ENCODE measurements at regions not wholly inside any gene's neighbourhood (a gene's known extent, or its start where the extent isn't known, plus 50 kb on each side); places are given as distances from the start of the nearest gene placed in this dataset.
"Not testable (repeated sequence)": the region's sequence is repeated elsewhere in the genome, so short reads cannot be mapped to it uniquely, and the experiment has no call there.

DNA sequence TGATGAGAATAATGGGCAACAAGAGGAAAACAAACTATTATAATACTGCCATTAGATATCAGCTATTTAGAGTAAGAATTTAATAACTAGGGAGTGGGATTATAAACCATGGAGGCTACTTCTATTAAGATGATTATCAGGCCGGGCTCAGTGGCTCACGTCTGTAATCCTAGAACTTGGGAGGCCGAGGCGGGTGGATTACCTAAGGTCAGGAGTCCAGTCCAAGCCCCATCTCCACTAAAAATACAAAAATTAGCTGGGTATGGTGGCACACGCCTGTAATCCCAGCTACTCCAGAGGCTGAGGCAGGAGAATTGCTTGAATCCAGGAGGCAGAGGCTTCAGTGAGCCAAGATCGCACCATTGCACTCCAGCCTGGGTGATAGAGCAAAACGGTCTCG lies 355.6 kb downstream of the PPP1R3A start:
- TF ChIP-seq, protein P1, sequence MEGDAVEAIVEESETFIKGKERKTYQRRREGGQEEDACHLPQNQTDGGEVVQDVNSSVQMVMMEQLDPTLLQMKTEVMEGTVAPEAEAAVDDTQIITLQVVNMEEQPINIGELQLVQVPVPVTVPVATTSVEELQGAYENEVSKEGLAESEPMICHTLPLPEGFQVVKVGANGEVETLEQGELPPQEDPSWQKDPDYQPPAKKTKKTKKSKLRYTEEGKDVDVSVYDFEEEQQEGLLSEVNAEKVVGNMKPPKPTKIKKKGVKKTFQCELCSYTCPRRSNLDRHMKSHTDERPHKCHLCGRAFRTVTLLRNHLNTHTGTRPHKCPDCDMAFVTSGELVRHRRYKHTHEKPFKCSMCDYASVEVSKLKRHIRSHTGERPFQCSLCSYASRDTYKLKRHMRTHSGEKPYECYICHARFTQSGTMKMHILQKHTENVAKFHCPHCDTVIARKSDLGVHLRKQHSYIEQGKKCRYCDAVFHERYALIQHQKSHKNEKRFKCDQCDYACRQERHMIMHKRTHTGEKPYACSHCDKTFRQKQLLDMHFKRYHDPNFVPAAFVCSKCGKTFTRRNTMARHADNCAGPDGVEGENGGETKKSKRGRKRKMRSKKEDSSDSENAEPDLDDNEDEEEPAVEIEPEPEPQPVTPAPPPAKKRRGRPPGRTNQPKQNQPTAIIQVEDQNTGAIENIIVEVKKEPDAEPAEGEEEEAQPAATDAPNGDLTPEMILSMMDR (IDR thresholded peaks at IDR 0.05), result not testable (repeated sequence)
- not testable (repeated sequence) for TF ChIP-seq POLR2A (IDR thresholded peaks at IDR 0.05)

All from breast epithelium (tissue), 3 donors.